ENCODE measurements at regions not wholly inside any gene's neighbourhood (a gene's known extent, or its start where the extent isn't known, plus 50 kb on each side); places are given as distances from the start of the nearest gene placed in this dataset.

DNA sequence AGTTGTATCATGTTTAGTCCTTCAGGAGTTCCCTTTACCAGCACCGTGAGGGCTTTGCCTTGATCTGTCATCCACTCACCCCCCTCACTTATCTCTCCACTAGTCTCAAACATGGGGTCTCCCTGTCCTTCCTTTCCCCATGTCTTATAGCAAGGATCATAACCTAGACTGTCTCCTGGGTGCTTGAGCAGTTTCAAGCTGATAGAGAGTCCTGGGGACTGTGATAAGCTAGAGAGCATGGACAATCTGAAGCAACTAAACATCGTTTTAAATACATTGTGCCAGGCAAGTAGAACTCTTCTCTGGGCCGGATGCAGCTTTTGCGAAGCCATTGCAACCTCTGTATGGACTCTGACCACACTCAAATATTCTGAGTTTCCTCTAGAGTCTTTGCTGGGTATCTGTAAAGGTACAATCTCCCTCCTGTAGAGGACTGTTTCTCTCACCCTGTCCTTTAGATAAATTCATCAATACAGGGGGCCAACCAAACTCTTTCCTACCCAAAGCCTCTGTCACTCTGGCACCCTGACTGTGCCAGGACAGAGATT, 684.6 kb upstream of the NR2F2 start:
- DNase-seq (ENCODE audit: low read depth in 2 of 2), result no peak

GRCh38 chr15:95646484-95647273, 683.8 kb upstream of the NR2F2 start:
- no peak for DNase-seq (ENCODE audit: low read depth in 2 of 2)

DNA sequence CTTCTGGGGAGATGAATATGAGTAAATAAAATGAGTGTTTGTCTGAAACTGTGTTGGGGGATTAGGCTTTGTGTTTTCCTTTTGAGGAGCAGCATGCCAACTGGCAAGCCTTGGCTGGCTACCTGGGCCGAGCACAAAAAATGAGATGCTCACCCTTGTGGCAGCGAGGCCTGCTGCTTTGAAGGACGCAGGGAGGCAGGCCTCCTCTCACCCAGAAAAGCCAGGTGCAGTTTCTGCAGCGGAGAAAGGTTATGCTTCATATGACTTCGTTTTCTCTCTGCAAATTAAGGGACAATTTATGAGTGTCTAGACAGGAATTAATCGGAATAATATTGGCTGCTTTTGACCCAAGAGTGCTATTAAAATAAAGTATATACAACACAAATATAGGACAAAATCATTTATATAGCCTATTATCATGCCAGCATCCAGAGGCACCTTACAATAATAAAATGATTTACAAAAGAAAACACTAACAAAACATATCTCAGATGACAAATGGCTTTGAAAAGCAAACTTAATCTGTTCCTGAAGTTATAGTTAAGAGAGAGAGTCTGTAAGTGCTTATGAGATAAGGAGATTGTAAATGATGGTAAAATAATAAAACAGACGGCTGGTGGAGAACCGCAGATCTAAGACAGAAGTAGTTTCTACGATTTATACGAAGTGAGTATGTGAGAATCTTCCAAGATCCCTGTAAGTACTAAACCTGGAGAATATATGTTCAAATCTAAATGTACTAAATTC, 682.8 kb upstream of the NR2F2 start:
- no peak for DNase-seq (ENCODE audit: low read depth in 2 of 2)

GRCh38 chr15:95653361-95653805, 677.1 kb upstream of the NR2F2 start:
- DNase-seq (ENCODE audit: low read depth in 2 of 2), result no peak

DNA sequence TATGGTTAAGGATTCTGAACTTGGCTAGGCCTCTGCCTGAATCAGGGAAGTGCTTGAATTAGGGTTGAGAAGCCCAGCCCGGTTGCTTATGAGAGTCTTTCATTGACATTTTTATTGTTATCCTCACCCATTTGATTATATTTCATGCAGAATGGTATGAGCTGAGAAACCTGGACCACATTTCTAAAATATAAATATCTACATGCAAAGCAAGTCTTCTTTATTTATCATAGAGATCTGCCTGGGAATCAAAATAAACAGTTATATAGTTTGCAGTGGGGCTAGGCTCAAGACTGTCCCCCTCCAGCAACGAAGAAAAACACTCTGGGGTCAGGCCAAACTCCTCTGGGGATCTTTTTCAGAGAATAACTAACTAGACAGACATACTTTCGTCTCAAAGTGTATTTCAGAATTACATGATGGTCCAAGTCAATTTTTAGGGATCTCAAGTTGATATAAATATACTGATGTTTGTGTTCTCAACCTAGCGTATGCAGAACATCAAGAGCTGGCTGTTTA, 675.4 kb upstream of the NR2F2 start:
- DNase-seq (ENCODE audit: low read depth in 2 of 2), result no peak

GRCh38 chr15:95656595-95656994, 673.9 kb upstream of the NR2F2 start:
- no peak for DNase-seq (ENCODE audit: low read depth in 2 of 2)

DNA sequence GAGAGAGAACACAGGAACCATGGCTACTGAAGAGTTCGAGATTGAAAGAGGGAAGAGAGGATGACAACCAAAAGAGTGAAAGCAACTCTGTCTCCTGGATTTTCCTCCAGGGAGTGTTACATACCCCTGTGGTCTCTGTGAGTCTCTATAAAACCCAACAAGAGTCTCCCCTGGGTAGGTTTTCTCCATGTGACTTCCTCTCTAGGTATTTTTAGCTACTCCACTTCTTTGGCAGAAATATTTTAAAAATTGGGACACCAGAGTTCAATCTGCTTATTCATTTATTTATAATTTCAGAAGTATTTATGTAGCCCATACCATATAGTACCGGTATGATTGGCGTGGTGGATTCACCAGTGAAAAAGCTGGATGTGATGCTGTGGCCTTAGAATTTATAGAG, 671.7 kb upstream of the NR2F2 start:
- no peak for DNase-seq (ENCODE audit: low read depth in 2 of 2)

DNA sequence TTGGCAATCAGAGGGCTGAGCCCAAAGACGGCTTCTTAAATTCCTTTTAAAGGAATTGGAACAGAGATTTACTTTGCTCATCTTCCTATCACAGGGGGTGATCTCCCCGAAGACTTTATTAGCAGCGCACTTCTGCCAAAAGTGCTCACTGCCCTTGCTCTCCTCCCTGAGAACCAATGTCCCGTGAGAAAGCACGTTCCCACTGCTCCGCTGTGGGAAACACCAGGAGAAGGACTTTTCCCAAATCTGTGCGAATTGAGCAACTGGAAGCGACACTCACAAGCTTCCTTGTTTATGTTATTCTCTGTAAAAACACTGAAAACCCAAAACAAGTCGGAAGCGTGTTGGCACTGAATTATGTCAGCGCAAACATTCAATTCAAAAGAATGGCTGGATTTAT, 670.8 kb upstream of the NR2F2 start:
- DNase-seq (ENCODE audit: low read depth in 2 of 2), result no peak

DNA sequence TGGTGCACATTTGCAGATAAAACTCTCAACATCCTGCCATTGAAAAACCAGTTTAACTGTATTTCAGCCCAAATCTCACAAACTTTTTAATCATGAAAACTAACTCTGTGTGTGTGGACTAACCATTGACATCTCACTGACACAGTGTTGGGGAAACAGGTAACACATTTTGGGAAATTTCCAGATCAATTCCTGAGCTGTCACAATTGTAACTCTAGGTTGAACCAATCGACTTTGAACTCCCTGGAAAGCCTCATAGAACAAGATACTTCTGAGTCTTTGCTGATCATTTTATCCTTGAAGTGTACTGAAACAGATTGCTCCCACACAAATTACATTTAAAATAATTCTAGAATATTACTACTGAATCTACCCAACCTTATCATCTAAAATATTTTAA, 667.9 kb upstream of the NR2F2 start:
- DNase-seq (ENCODE audit: low read depth in 2 of 2), result no peak

DNA sequence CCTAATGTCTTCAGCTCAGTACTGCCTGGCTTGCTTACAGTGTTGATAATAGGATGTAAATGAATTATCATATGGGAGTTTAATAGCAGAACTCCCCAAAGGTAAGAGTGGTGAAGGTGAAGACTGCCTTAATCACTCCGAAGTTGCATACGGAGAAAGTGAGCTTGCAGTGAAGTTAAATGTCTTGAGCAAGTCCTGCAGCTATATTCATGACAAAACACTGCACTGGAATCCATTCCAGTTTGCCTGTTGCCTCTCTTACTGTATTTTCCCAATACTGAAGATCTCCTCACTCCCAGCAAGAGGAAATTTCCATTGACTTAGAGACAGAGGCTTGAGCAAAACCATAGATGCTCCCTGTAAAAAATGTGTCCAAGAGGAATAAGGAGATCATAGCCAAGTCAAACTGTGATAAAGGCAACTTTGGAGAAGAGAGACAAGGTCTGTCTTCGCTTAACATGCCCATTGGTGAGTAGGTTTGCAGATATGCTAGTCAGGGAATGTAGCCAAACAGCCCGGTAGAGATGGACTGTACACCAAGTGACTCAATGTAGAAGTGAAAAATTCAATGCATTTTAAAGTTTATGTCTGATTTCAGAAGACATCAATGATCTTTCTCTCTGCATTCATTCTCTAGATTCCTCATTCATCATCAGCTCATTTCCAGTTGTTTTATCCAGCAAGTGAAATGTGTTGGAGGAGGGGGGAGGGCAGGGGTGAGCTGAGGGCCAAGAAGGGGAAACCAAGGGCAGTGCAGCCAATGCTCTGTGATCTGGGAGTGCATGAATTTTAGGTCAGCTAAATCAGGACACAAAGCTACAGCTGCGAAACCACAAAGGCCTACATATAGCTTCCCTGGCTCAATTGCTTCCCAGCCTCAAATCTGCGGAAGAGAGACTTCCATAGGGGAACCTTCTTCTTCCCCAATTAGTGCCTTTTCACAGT, 667.1 kb upstream of the NR2F2 start:
- DNase-seq (ENCODE audit: low read depth in 2 of 2), result no peak

GRCh38 chr15:95664450-95664849, 666.0 kb upstream of the NR2F2 start:
- no peak for DNase-seq (ENCODE audit: low read depth in 2 of 2)

DNA sequence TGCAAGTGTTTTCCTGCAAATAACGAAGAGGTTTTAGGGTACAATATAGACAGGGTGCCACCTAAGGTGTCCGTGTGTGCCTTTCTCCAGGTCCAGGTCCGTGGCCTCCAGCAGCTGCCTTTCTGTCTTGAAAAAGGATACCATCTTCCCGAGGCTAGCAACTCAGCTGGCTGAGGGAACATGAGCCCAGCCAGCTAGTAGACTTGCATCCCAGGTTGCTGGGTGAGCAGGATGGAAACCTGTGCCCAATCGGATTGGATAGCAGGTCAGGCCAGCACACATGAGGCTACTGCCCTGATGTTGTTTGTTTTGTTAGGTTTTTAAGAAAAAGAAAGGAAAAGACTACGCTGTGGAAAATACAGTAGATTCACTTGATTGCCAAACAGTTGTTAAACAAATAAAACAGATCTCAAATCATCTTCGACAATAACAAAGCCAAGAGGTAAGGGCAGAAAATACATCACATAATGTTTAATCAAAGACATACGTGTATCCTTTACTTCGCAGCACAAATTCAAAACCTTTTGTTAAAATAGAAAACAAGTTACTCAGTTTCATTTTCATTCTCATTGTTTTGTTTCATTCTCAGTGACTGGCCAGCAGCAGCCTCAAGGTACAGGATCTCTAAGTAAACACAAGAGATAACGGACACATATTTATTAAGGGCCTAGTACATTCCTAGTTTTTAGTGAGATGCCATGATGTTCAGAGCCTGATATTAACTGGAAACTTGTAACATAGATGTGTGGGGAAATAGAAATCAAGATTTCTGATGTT, 661.2 kb upstream of the NR2F2 start:
- no peak for DNase-seq (ENCODE audit: low read depth in 2 of 2)

DNA sequence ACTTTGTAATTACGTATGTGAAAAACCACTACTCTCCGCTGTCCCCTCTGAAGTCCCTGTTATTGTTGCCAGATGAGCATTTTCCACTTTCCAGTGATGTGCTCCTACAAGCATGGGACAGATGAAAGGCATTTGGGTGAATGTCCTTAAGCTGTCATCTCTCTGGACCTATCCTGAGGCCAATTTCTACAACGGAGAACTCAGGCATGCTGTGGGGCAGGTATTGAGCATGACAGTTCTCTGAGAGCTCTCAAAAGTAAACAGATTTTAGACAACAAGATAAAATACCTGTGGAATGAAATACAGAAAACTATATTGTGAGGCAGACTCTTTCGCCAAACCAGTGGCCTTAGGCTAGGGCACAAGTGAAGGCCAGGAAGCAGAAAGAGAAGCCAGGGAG, 656.5 kb upstream of the NR2F2 start:
- no peak for DNase-seq (ENCODE audit: low read depth in 2 of 2)

GRCh38 chr15:95676500-95676899, 654.0 kb upstream of the NR2F2 start:
- no peak for DNase-seq (ENCODE audit: low read depth in 2 of 2)

DNA sequence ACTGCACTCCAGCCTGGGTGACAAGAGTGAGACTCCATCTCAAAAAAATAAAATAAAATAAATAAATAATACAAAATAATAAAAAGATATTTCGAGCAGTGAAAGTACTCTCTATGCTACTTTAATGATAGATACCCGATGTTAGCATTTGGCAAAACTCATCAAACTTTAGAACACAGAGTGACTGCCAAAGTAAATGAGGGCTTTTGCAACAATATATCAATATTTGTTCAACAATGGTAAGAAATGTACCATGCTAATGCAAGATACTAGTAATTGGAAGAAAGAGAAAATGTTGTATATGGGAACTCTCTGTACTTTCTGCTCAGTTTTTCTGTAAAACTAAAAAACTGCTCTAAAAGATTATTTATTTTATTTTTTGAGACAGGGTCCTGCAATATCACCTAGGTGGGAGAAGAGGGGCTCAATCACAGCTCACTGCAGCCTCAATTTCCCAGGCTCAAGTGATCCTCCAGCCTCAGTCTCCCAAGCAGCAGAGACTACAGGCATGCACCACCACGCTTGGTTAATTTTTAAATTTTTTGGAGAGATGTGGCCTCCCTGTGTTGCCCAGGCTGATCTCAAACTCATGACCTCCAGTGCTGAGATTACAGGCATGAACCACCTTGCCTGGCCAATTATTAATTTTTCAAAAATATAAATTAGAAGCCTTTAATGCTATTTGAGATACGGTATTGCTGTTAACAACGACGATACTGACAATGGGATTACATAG, 650.5 kb upstream of the NR2F2 start:
- DNase-seq (ENCODE audit: low read depth in 2 of 2), result no peak

DNA sequence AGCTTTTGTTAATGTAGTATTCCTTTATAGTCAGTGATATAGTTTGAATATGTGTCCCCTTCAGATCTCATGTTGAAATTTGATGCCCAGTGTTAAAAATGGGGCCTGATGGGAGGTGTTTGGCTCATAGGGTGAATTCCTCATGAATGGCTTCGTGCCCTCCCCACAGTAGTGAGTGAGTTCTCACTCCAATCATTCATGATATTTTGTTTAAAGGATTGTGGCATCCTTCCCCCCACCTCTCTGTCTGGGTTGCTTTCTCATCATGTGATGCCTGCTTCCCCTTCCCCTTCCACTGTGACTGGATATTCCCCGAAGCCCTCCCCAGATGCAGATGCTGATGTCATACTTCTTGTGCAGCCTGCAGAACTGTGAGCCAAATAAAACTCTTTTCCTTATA, 649.8 kb upstream of the NR2F2 start:
- DNase-seq (ENCODE audit: low read depth in 2 of 2), result no peak

- DNase-seq (ENCODE audit: low read depth in 2 of 2), result no peak
Observed at GRCh38 chr15:95681836-95682544, 648.5 kb upstream of the NR2F2 start.

- no peak for DNase-seq (ENCODE audit: low read depth in 2 of 2)
Observed at GRCh38 chr15:95684126-95684525, 646.4 kb upstream of the NR2F2 start.

DNA sequence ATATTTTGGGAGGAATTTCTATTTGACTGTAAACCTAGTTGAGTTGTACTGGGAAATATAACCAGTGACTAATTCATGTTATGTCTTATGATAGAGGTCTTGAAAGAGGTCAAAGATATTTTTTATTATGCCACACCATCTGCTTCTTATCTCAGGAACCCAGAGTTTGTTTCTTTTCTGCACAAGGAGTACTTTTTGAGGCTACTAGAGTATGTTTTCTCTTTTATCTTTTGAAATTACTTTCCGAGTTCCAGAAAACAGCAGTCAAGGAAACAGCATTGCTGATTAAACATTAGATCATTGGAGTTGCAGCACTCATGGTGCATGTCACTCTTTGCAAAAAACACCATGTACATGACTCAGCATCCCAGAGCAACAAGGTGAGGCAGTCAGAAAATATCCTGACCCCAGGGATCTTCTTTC, 645.8 kb upstream of the NR2F2 start:
- no peak for DNase-seq (ENCODE audit: low read depth in 2 of 2)

All from stimulated activated CD4-positive, alpha-beta T cell treated with anti-CD3 and anti-CD28 coated beads, Interleukin-12 subunit alpha, Interleukin-12 subunit beta, amount 100 ng/mL, for 24 hours (primary cell).